Endothelial cell of umbilical vein (primary cell): ENCODE measurements at regions not wholly inside any gene's neighbourhood (a gene's known extent, or its start where the extent isn't known, plus 50 kb on each side); places are given as distances from the start of the nearest gene placed in this dataset.

Experiments
- BruUV-seq: library from RNA; stranded (reverse); fragments of 400-500 nt; replicated peaks from 2 replicates; lab custom pipeline; 2021; lab: Mats Ljungman, UMichigan
- CTCF ChIA-PET: fragments of 300-600, 350-600 bp; sonication (Branson Sonifier 250); formaldehyde crosslinking; loops from one replicate; lab custom pipeline; 2021; ENCODE audit warnings: antibody characterized with exemption, inconsistent platforms; lab: Charles Lee
- POLR2A ChIA-PET: fragments of 300-600, 350-600 bp; sonication (Branson Sonifier 250); formaldehyde crosslinking; loops from one replicate; lab custom pipeline; 2021; ENCODE audit warnings: antibody characterized with exemption, inconsistent platforms; lab: Charles Lee
- DNase-seq: peaks from one replicate; pipeline ENCODE4 v3.0.0-alpha.2; 2011; ENCODE audit warnings: low read depth, low spot score
- FAIRE-seq: peaks from 2 replicates; lab custom pipeline; 2011; peaks lifted over from hg19 to GRCh38; lab: Jason Lieb, UNC
- H2AFZ ChIP-seq: 2 replicates; pipeline ENCODE4 v1.6.0; 2012; ENCODE audit warnings: low read depth, low read length, control low read depth, inconsistent platforms
- H3K27ac ChIP-seq: 2 replicates; pipeline ENCODE4 v1.5.1; 2011; ENCODE audit warnings: low read depth, mild to moderate bottlenecking, control low read depth, low read length, moderate library complexity; ENCODE audit not compliant: insufficient read depth
- H3K27me3 ChIP-seq, 2 experiments: 2 replicates each; pipeline versions ENCODE4 v1.6.0 to v1.6.1; 2011; ENCODE audit warnings: low read length in 2 of 2, mixed read lengths in 1 of 2; ENCODE audit not compliant: control insufficient read depth in 2 of 2, insufficient read depth in 2 of 2
- H3K36me3 ChIP-seq, 2 experiments: 2 replicates in 1 of 2; 3 replicates in 1 of 2; pipeline ENCODE4 v1.5.1; 2011; ENCODE audit warnings: low read length in 2 of 2, mild to moderate bottlenecking in 1 of 2, moderate library complexity in 1 of 2; ENCODE audit not compliant: control insufficient read depth in 2 of 2, insufficient read depth in 2 of 2; ENCODE audit errors: extremely low read depth in 1 of 2
- H3K4me1 ChIP-seq: 3 replicates; pipeline ENCODE4 v1.5.1; 2011; ENCODE audit warnings: mild to moderate bottlenecking, low read length; ENCODE audit not compliant: control insufficient read depth, insufficient read depth; ENCODE audit errors: extremely low read depth
- H3K4me2 ChIP-seq: 2 replicates; pipeline ENCODE4 v1.6.1; 2011; ENCODE audit warnings: low read length, control low read depth, mixed read lengths; ENCODE audit not compliant: insufficient read depth
- H3K4me3 ChIP-seq, 3 experiments: fragments of 200-600 bp in 1 of 3; sonication (generic), shearing (Covaris generic) in 1 of 3; replicated peaks in 1 of 3; 2 replicates each; pipeline ENCODE4 v1.5.1; 2011 to 2016; ENCODE audit warnings: control low read depth in 3 of 3, low read length in 3 of 3, mild to moderate bottlenecking in 2 of 3, inconsistent platforms in 1 of 3, low read depth in 1 of 3, moderate library complexity in 1 of 3; ENCODE audit not compliant: insufficient read depth in 1 of 3
- H3K79me2 ChIP-seq: 2 replicates; pipeline ENCODE4 v1.6.0; 2012; ENCODE audit warnings: low read length, inconsistent platforms; ENCODE audit not compliant: control insufficient read depth, insufficient read depth
- H3K9ac ChIP-seq: replicated peaks from 2 replicates; pipeline ENCODE3; 2011; ENCODE audit warnings: low read length, control low read depth; ENCODE audit not compliant: insufficient read depth; ENCODE audit errors: extremely low read depth
- H3K9me1 ChIP-seq: replicated peaks from 3 replicates; pipeline ENCODE4 v1.6.0; 2011; ENCODE audit warnings: mild to moderate bottlenecking, low read length; ENCODE audit not compliant: control insufficient read depth, insufficient read depth; ENCODE audit errors: extremely low read depth
- H3K9me3 ChIP-seq: replicated peaks from 2 replicates; pipeline ENCODE4 v1.5.1; 2012; ENCODE audit warnings: low read length, inconsistent platforms; ENCODE audit not compliant: control insufficient read depth, insufficient read depth
- H4K20me1 ChIP-seq: replicated peaks from 2 replicates; pipeline ENCODE3; 2011; ENCODE audit warnings: mild to moderate bottlenecking, low read length; ENCODE audit not compliant: control insufficient read depth, insufficient read depth; ENCODE audit errors: extremely low read depth
- CTCF ChIP-seq, 2 donors: IDR thresholded peaks; 1 replicate in 1 of 2; 2 replicates in 1 of 2; pipeline ENCODE4 v1.5.1; 2011; ENCODE audit warnings: low read length in 2 of 2, mild to moderate bottlenecking in 2 of 2, moderate library complexity in 2 of 2, control low read depth in 1 of 2, inconsistent platforms in 1 of 2, low read depth in 1 of 2; ENCODE audit not compliant: insufficient read depth in 1 of 2; ENCODE audit errors: extremely low read depth in 1 of 2
- EZH2 ChIP-seq: IDR thresholded peaks from 2 replicates; pipeline ENCODE4 v1.6.1; 2012; ENCODE audit warnings: borderline replicate concordance, low read depth, mild to moderate bottlenecking, moderate library complexity, low read length, inconsistent platforms; ENCODE audit not compliant: severe bottlenecking
- FOS ChIP-seq: IDR thresholded peaks from 2 replicates; pipeline ENCODE4 v1.6.1; 2011; ENCODE audit warnings: mild to moderate bottlenecking, low read length, moderate library complexity, borderline replicate concordance; ENCODE audit not compliant: insufficient read depth
- GATA2 ChIP-seq: IDR thresholded peaks from 2 replicates; pipeline ENCODE4 v1.7.0; 2011; ENCODE audit warnings: low read depth, mild to moderate bottlenecking, moderate library complexity, mixed read lengths, low read length; ENCODE audit not compliant: insufficient read length, insufficient read depth
- MYC ChIP-seq: IDR thresholded peaks from one replicate; pipeline ENCODE4 v1.6.1; 2011; ENCODE audit warnings: mild to moderate bottlenecking, low read depth, low read length
- dilution Hi-C: fragments of 300-500 bp; cut with MboI; formaldehyde crosslinking; loops from one replicate; pipeline ENCODE4 v1.15.0; 2019; ENCODE audit warnings: low sequenced_read_pairs; ENCODE audit not compliant: extremely low pct_ligation_motif_present
- intact Hi-C: fragments of 100-400 bp; cut with micrococcal nuclease; formaldehyde crosslinking; loops from one replicate; pipeline ENCODE4 v1.10.0; 2022
- TF ChIP-seq, protein P1 (sequence below): IDR thresholded peaks from 2 replicates; pipeline ENCODE4 v1.6.1; 2011; ENCODE audit not compliant: insufficient read depth, insufficient read length

GRCh38 chr9:86486891-86487837, 133.0 kb upstream of the TUT7 start:
- dilution Hi-C loops: no loop called here
- no peaks in the 10 kb centered on the region for H3K4me1 ChIP-seq
- no TSS peak for BruUV-seq
- H3K9me3 ChIP-seq: no peaks in the 10 kb centered on the region
- H3K4me3 ChIP-seq: no peak overlapping the region
- no peaks in the 10 kb centered on the region for H3K27me3 ChIP-seq
- no peak overlapping the region for H3K27ac ChIP-seq
- FAIRE-seq: no peak
- no peak overlapping the region for H3K9ac ChIP-seq
- no peak for TF ChIP-seq EZH2
- TF ChIP-seq GATA2: no peak
- TF ChIP-seq, protein P1, sequence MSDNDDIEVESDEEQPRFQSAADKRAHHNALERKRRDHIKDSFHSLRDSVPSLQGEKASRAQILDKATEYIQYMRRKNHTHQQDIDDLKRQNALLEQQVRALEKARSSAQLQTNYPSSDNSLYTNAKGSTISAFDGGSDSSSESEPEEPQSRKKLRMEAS: no peak
- TF ChIP-seq FOS: no peak
- TF ChIP-seq CTCF (IDR thresholded peaks at IDR 0.05; ENCODE audit: extremely low read depth in 1 of 2, insufficient read depth in 1 of 2, low read depth in 1 of 2, low read length in 2 of 2): peak in 1 of 2 donors; percentile 35
- no peak for TF ChIP-seq MYC
- POLR2A ChIA-PET: no interaction called here
- peak; percentile 21 for DNase-seq
- no peaks in the 10 kb centered on the region for H3K9me1 ChIP-seq
- CTCF ChIA-PET: interaction anchor here (0.6 to 3.4 kb wide), 6 partner anchors 15 to 837 kb away, joined by 3 to 41 read pairs (median 3); partner anchors contain the start of gene GAS1
- H3K36me3 ChIP-seq: no peaks in the 10 kb centered on the region
- no peak overlapping the region for H3K4me2 ChIP-seq
- no peak overlapping the region for H2AFZ ChIP-seq
- no peaks in the 10 kb centered on the region for H4K20me1 ChIP-seq
- intact Hi-C loops: loop anchor here (1.0 kb wide), 1 partner anchor 837 kb away; no protein-coding TSS in a partner anchor
- no peaks in the 10 kb centered on the region for H3K79me2 ChIP-seq
